Panc1 (cell line): ENCODE measurements at regions not wholly inside any gene's neighbourhood (a gene's known extent, or its start where the extent isn't known, plus 50 kb on each side); places are given as distances from the start of the nearest gene placed in this dataset.

Source experiments
- CTCF ChIP-seq: fragments of 450-650 bp; IDR thresholded peaks from 2 replicates; pipeline ENCODE4 v1.5.1; 2017; ENCODE audit warnings: mild to moderate bottlenecking
- REST ChIP-seq, 2 experiments: IDR thresholded peaks; 2 replicates each; pipeline ENCODE4 v1.6.1; 2011 to 2012; ENCODE audit warnings: low read depth in 2 of 2, control low read depth in 1 of 2, low read length in 1 of 2, mild to moderate bottlenecking in 1 of 2, moderate library complexity in 1 of 2; ENCODE audit not compliant: insufficient read depth in 1 of 2

GRCh38 chr5:158082696-158083287, 223.8 kb upstream of the CLINT1 start:
- no peak for TF ChIP-seq REST (IDR thresholded peaks at IDR 0.05; ENCODE audit: insufficient read depth in 1 of 2, low read depth in 2 of 2, low read length in 1 of 2)
- no peak for TF ChIP-seq CTCF
